Upper lobe of right lung (tissue), 1 donor: ENCODE measurements at regions not wholly inside any gene's neighbourhood (a gene's known extent, or its start where the extent isn't known, plus 50 kb on each side); places are given as distances from the start of the nearest gene placed in this dataset.
A peak's percentile ranks its signal among the peaks of the same experiment; 100 is the strongest.
"Not testable (repeated sequence)": the region's sequence is repeated elsewhere in the genome, so short reads cannot be mapped to it uniquely, and the experiment has no call there.

Source experiments
- ATAC-seq: fragments of 200-7000 bp; cut with Tn5 transposase; one replicate; pipeline ENCODE4 v1.9.1; 2020; ENCODE audit warnings: mild to moderate bottlenecking, moderate library complexity
- DNase-seq: peaks from one replicate; pipeline ENCODE4 v3.0.0-alpha.2; 2020
- H3K27ac ChIP-seq: fragments of 200-600 bp; one replicate; pipeline ENCODE4 v1.8.0; 2022
- H3K27me3 ChIP-seq: fragments of 200-600 bp; one replicate; pipeline ENCODE4 v1.8.0; 2022; ENCODE audit warnings: mild to moderate bottlenecking
- H3K36me3 ChIP-seq: fragments of 200-600 bp; one replicate; pipeline ENCODE4 v1.8.0; 2022
- H3K4me1 ChIP-seq: fragments of 200-600 bp; one replicate; pipeline ENCODE4 v1.8.0; 2022
- H3K4me3 ChIP-seq: fragments of 200-600 bp; one replicate; pipeline ENCODE4 v1.8.0; 2022; ENCODE audit warnings: mild to moderate bottlenecking
- H3K9me3 ChIP-seq: fragments of 200-600 bp; one replicate; pipeline ENCODE4 v1.8.0; 2022
- intact Hi-C: fragments of 100-400 bp; cut with DNase I; formaldehyde crosslinking; loops from one replicate; pipeline ENCODE4 v1.11.0; 2022
- TF ChIP-seq, protein P1 (sequence below): fragments of 200-600 bp; IDR thresholded peaks from one replicate; pipeline ENCODE4 v1.8.0; 2022; ENCODE audit warnings: antibody characterized with exemption
- donor health status: DM: no; HTN: yes; CAD: no; lungs with severe emphysema.

GRCh38 chr7:65722361-65722792 is 150.5 kb upstream of the VKORC1L1 start:
- DNase-seq: no peak
- H3K36me3 ChIP-seq: peaks cover 6% of the 10 kb centered on the region
- peak; percentile 94 for ATAC-seq
- no peaks in the 10 kb centered on the region for H3K27me3 ChIP-seq
- intact Hi-C loops: no loop called here
- no peak overlapping the region for H3K4me3 ChIP-seq
- H3K4me1 ChIP-seq: no peaks in the 10 kb centered on the region
- TF ChIP-seq, protein P1, sequence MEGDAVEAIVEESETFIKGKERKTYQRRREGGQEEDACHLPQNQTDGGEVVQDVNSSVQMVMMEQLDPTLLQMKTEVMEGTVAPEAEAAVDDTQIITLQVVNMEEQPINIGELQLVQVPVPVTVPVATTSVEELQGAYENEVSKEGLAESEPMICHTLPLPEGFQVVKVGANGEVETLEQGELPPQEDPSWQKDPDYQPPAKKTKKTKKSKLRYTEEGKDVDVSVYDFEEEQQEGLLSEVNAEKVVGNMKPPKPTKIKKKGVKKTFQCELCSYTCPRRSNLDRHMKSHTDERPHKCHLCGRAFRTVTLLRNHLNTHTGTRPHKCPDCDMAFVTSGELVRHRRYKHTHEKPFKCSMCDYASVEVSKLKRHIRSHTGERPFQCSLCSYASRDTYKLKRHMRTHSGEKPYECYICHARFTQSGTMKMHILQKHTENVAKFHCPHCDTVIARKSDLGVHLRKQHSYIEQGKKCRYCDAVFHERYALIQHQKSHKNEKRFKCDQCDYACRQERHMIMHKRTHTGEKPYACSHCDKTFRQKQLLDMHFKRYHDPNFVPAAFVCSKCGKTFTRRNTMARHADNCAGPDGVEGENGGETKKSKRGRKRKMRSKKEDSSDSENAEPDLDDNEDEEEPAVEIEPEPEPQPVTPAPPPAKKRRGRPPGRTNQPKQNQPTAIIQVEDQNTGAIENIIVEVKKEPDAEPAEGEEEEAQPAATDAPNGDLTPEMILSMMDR: peak; percentile 83
- H3K9me3 ChIP-seq: no peaks in the 10 kb centered on the region
- no peak overlapping the region for H3K27ac ChIP-seq

- H3K9me3 ChIP-seq, H3K36me3 ChIP-seq, H3K4me1 ChIP-seq, H3K27ac ChIP-seq, DNase-seq, H3K4me3 ChIP-seq, H3K27me3 ChIP-seq, intact Hi-C loops, ATAC-seq: not testable (repeated sequence)
These were observed 145.7 kb upstream of the VKORC1L1 start for GRCh38 chr7:65727182-65727581.

- no peak for ATAC-seq
- peaks cover 13% of the 10 kb centered on the region for H3K36me3 ChIP-seq
- no peaks in the 10 kb centered on the region for H3K9me3 ChIP-seq
- H3K4me3 ChIP-seq: peak overlapping the region; percentile 46
- TF ChIP-seq, protein P1: no peak
- no peaks in the 10 kb centered on the region for H3K4me1 ChIP-seq
- no peak overlapping the region for H3K27ac ChIP-seq
- no peaks in the 10 kb centered on the region for H3K27me3 ChIP-seq
- no peak for DNase-seq
- intact Hi-C loops: no loop called here
These were observed 141.7 kb upstream of the VKORC1L1 start for GRCh38 chr7:65731129-65731528.

GRCh38 chr7:65731562-65732035 is 141.3 kb upstream of the VKORC1L1 start:
- intact Hi-C loops: no loop called here
- H3K36me3 ChIP-seq: peaks cover 8% of the 10 kb centered on the region
- peak; percentile 77 for DNase-seq
- TF ChIP-seq, protein P1: peak; percentile 25
- peak; percentile 93 for ATAC-seq
- H3K27ac ChIP-seq: peak overlapping the region; percentile 13
- no peaks in the 10 kb centered on the region for H3K4me1 ChIP-seq
- H3K9me3 ChIP-seq: no peaks in the 10 kb centered on the region
- H3K4me3 ChIP-seq: peak overlapping the region; percentile 46
- H3K27me3 ChIP-seq: no peaks in the 10 kb centered on the region

DNA sequence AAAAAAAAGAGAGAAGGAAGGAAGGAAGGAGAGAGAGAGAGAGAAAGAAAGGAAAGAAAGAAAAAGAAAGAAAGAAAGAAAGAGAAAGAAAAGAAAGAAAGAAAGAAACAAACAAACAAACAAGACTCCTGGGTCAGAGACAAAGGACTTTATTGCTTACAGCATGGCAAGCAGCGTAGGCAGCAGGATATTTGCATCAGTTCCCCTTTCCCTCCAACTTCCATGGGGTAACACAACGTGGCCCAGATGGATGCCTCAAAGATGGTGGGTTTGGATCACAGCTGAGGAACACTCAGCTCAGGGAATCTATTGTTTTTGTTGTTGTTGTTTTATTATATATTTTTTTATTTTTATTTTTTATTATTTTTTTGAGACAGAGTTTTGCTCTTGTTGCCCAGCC is 128.5 kb upstream of the VKORC1L1 start:
- no peaks in the 10 kb centered on the region for H3K9me3 ChIP-seq
- peaks cover 7% of the 10 kb centered on the region for H3K4me1 ChIP-seq
- H3K36me3 ChIP-seq: peaks cover 11% of the 10 kb centered on the region
- no peak overlapping the region for H3K4me3 ChIP-seq
- no peak overlapping the region for H3K27ac ChIP-seq
- intact Hi-C loops: no loop called here
- H3K27me3 ChIP-seq: no peaks in the 10 kb centered on the region
- DNase-seq: no peak
- peak; percentile 60 for ATAC-seq
- TF ChIP-seq, protein P1: no peak

DNA sequence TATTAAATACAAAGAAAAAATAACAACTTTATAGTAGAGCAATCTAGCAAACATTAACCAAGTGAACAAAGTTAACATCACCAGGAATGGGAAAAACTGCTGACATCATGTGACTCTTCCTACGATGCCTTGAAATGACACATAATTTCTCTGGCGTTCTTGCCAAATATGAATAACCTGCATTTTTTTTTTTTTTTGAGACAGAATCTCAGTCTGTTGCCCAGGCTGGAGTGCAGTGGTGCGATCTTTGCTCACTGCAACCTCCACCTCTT is 126.5 kb upstream of the VKORC1L1 start:
- Histone ChIP-seq H3K9me3 (no peaks in the 10 kb centered on the region), H3K36me3 (no peaks in the 10 kb centered on the region), H3K4me3 (no peak overlapping the region), H3K4me1 (peaks cover 13% of the 10 kb centered on the region), H3K27me3 (no peaks in the 10 kb centered on the region), H3K27ac (peak overlapping the region; percentile 42)
- DNase-seq (no peak), ATAC-seq (no peak)
- intact Hi-C loops: no loop called here
- TF ChIP-seq, protein P1: no peak
